22Rv1 (cell line): ENCODE measurements at regions not wholly inside any gene's neighbourhood (a gene's known extent, or its start where the extent isn't known, plus 50 kb on each side); places are given as distances from the start of the nearest gene placed in this dataset.

Source experiments
- H3K27ac ChIP-seq: fragments of 450-650 bp; 2 replicates; pipeline ENCODE4 v1.5.1; 2017
- ZFX ChIP-seq: fragments of 450-650 bp; IDR thresholded peaks from 2 replicates; pipeline ENCODE4 v1.6.1; 2017; ENCODE audit warnings: antibody characterized with exemption, borderline replicate concordance
- TF ChIP-seq, protein P1 (sequence below): fragments of 450-650 bp; IDR thresholded peaks from 2 replicates; pipeline ENCODE4 v1.5.1; 2017; ENCODE audit warnings: mild to moderate bottlenecking

DNA sequence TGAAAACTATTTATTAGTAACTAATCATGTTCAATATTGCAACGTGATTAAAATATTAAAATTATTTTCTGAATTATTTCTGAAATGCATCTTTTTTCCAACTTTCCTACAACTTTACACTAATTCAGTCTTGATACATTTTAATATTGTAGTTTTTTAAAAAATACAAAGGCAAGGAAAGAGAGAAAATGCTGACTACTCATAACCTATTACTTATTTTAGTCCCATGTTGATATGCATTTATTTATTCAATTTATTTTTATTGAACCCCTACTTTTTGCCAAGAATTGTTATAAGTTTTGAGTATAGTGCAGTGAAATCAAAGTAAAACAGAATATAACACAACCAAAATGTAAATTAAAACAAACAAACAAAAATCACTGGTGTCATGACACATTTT lies 978.2 kb downstream of the CDH9 start:
- TF ChIP-seq, protein P1, sequence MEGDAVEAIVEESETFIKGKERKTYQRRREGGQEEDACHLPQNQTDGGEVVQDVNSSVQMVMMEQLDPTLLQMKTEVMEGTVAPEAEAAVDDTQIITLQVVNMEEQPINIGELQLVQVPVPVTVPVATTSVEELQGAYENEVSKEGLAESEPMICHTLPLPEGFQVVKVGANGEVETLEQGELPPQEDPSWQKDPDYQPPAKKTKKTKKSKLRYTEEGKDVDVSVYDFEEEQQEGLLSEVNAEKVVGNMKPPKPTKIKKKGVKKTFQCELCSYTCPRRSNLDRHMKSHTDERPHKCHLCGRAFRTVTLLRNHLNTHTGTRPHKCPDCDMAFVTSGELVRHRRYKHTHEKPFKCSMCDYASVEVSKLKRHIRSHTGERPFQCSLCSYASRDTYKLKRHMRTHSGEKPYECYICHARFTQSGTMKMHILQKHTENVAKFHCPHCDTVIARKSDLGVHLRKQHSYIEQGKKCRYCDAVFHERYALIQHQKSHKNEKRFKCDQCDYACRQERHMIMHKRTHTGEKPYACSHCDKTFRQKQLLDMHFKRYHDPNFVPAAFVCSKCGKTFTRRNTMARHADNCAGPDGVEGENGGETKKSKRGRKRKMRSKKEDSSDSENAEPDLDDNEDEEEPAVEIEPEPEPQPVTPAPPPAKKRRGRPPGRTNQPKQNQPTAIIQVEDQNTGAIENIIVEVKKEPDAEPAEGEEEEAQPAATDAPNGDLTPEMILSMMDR = no peak
- TF ChIP-seq ZFX = no peak
- H3K27ac ChIP-seq = no peak overlapping the region

DNA sequence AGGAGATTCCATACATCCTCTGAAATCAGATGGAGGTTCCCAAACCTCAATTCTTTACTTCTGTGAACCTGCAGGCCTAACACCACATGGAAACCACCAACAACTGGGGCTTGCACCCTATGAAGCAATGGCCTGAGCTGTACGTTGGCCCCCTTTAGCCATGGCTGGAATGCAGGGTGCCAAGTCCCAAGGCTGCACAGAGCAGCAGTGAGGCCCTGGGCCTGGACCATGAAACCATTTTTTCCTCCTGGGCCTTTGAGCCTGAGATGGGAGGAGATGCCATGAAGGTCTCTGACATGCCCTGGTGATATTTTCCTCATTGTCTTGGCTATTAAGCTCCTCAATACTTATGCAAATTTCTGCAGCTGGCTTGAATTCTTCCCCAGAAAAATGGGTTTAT lies 983.8 kb downstream of the CDH9 start:
- no peak overlapping the region for H3K27ac ChIP-seq
- TF ChIP-seq ZFX = no peak
- TF ChIP-seq, protein P1 = no peak

DNA sequence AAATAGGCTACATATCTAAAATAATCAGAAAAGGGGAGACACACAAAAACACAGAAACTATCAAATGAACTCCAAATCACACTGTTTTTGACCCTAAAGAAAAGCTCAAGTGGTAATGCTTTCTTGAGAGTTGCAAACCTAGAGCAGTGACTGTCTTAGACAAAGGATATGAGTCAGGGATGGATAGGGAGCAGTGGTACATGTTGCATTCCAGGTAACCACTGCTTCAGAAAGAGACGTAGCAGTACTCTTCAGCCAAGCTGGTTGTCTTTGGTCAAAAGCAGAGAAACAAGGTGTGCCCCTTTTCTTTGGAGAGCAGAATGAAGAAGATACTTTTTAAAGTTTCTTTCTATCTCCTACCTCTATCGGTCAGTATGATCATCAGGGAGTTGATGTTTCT lies 1003.6 kb downstream of the CDH9 start:
- TF ChIP-seq, protein P1 = no peak
- no peak for TF ChIP-seq ZFX
- H3K27ac ChIP-seq = no peak overlapping the region

DNA sequence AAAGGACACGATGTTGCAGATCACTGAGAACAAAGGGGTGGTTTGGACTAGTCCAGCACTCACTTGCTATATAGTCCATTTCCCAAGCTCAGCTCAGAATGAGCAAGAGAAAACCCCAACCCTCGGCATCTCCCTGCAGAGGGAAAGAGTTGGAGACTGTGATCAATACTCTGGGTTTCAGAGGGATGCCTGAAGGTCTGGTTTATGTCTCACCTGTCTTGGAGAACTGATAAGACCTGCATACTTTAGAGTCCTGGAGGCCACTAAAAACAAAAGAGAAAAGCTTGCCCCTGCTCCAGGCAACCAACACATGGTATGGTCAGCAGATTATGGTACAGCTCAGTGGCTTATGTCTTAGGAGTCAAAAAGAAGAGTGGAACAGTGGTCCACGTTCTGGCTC lies 1006.9 kb downstream of the CDH9 start:
- H3K27ac ChIP-seq = no peak overlapping the region
- TF ChIP-seq, protein P1 = no peak
- TF ChIP-seq ZFX = no peak

DNA sequence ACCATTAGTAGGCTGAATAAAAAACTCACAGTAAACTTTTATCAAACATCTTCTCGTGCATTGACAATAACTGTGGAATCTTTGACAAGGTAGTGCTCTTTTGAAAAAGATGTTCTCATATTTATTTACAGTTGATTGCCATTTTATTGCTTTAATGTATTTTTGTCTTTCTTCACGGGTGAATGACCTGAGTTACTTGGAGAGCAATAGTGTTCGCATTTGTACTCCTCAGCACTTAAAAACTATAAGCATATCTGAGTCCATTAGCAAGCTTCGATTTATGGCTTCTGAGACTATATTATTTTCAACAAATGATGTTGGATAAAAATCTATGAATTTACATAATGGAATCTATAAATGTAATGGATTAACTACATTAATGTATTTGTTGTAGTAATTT lies 1012.3 kb downstream of the CDH9 start:
- no peak for TF ChIP-seq ZFX
- TF ChIP-seq, protein P1 = no peak
- H3K27ac ChIP-seq = no peak overlapping the region

DNA sequence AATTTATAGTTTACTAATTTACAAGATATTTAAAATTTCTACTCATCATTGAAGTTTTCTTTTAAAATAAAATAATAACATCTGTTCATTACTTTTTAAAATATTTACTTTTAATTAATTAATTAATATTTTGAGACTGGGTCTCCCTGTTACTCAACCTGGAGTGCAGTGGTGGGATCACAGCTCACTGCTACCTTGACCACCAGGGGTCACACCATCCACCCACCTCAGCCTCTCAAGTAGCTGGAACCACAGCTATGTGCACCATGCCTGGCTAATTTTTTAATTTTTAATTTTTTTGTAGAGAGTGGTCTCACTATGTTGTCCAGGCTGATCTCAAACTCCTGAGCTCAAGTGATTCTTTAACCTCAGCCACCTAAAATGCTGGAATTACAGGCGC lies 1013.6 kb downstream of the CDH9 start:
- TF ChIP-seq, protein P1 = peak; percentile 52
- TF ChIP-seq ZFX = no peak
- H3K27ac ChIP-seq = no peak overlapping the region

DNA sequence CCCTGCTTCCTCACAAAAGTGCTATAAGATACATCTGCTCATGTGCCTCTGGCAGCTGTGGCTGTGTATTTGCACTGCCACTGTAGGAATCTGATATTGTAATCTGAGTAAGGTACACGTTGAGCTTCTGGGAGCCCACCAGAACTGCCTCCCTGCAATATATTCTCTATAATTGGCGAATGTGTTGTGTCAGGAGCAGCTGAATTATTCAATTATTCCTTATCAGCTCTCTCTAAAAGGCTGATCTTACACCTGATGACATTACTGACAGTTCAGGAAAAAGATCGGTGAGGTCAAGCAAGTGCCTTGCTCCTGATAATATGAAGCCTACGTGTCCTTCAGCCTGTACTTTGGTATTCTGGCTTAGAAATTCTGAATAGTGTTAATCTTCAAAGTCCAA lies 1015.0 kb downstream of the CDH9 start:
- H3K27ac ChIP-seq = no peak overlapping the region
- TF ChIP-seq ZFX = no peak
- TF ChIP-seq, protein P1 = no peak
